ENCODE measurements at regions not wholly inside any gene's neighbourhood (a gene's known extent, or its start where the extent isn't known, plus 50 kb on each side); places are given as distances from the start of the nearest gene placed in this dataset.
A peak's percentile ranks its signal among the peaks of the same experiment; 100 is the strongest.

GRCh38 chr6:139625081-139625939 is 250.9 kb upstream of the CITED2 start (continued):
- TF ChIP-seq ZNF239 (CRISPR knock-in tag; IDR thresholded peaks at IDR 0.05), result no peak
- no peak for TF ChIP-seq NRF1 (conservative IDR thresholded peaks at IDR 0.05 in 1 of 2, IDR thresholded peaks at IDR 0.05 in 1 of 2)
- no peak for TF ChIP-seq HNRNPL (IDR thresholded peaks at IDR 0.05; ENCODE audit: low read depth, low read length)
- no peak for TF ChIP-seq ZNF695 (CRISPR knock-in tag; IDR thresholded peaks at IDR 0.05)
- peak; percentile 24; the same call in 1 of the 2 replicates for TF ChIP-seq EHMT2 (IDR thresholded peaks at IDR 0.05)
- no peak for TF ChIP-seq DIDO1 (tag; IDR thresholded peaks at IDR 0.05; ENCODE audit: low read depth)
- TF ChIP-seq SMARCE1 (IDR thresholded peaks at IDR 0.05), result peak; percentile 81
- TF ChIP-seq, protein P1, sequence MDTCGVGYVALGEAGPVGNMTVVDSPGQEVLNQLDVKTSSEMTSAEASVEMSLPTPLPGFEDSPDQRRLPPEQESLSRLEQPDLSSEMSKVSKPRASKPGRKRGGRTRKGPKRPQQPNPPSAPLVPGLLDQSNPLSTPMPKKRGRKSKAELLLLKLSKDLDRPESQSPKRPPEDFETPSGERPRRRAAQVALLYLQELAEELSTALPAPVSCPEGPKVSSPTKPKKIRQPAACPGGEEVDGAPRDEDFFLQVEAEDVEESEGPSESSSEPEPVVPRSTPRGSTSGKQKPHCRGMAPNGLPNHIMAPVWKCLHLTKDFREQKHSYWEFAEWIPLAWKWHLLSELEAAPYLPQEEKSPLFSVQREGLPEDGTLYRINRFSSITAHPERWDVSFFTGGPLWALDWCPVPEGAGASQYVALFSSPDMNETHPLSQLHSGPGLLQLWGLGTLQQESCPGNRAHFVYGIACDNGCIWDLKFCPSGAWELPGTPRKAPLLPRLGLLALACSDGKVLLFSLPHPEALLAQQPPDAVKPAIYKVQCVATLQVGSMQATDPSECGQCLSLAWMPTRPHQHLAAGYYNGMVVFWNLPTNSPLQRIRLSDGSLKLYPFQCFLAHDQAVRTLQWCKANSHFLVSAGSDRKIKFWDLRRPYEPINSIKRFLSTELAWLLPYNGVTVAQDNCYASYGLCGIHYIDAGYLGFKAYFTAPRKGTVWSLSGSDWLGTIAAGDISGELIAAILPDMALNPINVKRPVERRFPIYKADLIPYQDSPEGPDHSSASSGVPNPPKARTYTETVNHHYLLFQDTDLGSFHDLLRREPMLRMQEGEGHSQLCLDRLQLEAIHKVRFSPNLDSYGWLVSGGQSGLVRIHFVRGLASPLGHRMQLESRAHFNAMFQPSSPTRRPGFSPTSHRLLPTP (IDR thresholded peaks at IDR 0.05; ENCODE audit: borderline replicate concordance, extremely low read depth, insufficient read length), result no peak
- TF ChIP-seq CEBPB (tag; IDR thresholded peaks at IDR 0.05), result no peak
- TF ChIP-seq ARNT (IDR thresholded peaks at IDR 0.05), result 0 out of 4 replicates have a peak, but pooled peaks of 1 of the 2 experiments have one; percentile 14
- TF ChIP-seq, protein P2, sequence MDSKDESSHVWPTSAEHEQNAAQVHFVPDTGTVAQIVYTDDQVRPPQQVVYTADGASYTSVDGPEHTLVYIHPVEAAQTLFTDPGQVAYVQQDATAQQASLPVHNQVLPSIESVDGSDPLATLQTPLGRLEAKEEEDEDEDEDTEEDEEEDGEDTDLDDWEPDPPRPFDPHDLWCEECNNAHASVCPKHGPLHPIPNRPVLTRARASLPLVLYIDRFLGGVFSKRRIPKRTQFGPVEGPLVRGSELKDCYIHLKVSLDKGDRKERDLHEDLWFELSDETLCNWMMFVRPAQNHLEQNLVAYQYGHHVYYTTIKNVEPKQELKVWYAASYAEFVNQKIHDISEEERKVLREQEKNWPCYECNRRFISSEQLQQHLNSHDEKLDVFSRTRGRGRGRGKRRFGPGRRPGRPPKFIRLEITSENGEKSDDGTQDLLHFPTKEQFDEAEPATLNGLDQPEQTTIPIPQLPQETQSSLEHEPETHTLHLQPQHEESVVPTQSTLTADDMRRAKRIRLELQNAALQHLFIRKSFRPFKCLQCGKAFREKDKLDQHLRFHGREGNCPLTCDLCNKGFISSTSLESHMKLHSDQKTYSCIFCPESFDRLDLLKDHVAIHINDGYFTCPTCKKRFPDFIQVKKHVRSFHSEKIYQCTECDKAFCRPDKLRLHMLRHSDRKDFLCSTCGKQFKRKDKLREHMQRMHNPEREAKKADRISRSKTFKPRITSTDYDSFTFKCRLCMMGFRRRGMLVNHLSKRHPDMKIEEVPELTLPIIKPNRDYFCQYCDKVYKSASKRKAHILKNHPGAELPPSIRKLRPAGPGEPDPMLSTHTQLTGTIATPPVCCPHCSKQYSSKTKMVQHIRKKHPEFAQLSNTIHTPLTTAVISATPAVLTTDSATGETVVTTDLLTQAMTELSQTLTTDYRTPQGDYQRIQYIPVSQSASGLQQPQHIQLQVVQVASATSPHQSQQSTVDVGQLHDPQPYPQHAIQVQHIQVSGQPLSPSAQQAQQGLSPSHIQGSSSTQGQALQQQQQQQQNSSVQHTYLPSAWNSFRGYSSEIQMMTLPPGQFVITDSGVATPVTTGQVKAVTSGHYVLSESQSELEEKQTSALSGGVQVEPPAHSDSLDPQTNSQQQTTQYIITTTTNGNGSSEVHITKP (IDR thresholded peaks at IDR 0.05; ENCODE audit: partially characterized antibody), result peak; percentile 42
- peak; percentile 82 for TF ChIP-seq TAL1 (IDR thresholded peaks at IDR 0.05)
- no peak for TF ChIP-seq PRMT5 (CRISPR knock-in tag; IDR thresholded peaks at IDR 0.05)
- peak; percentile 72 for TF ChIP-seq KLF16 (IDR thresholded peaks at IDR 0.05)
- TF ChIP-seq ZNF324 (CRISPR knock-in tag; IDR thresholded peaks at IDR 0.05), result no peak
- TF ChIP-seq VEZF1 (CRISPR knock-in tag; IDR thresholded peaks at IDR 0.05), result no peak
- no peak for TF ChIP-seq ATF2 (CRISPR knock-in tag; IDR thresholded peaks at IDR 0.05)
- TF ChIP-seq L3MBTL2 (IDR thresholded peaks at IDR 0.05), result peak; percentile 58
- TF ChIP-seq FOXK2 (conservative IDR thresholded peaks at IDR 0.05 in 1 of 2, IDR thresholded peaks at IDR 0.05 in 1 of 2; ENCODE audit: low read depth in 2 of 2), result peak; percentile 35 to 40; a peak in 2 of 4 replicates

Data from K562 (cell line).